ENCODE measurements at regions not wholly inside any gene's neighbourhood (a gene's known extent, or its start where the extent isn't known, plus 50 kb on each side); places are given as distances from the start of the nearest gene placed in this dataset.

DNA sequence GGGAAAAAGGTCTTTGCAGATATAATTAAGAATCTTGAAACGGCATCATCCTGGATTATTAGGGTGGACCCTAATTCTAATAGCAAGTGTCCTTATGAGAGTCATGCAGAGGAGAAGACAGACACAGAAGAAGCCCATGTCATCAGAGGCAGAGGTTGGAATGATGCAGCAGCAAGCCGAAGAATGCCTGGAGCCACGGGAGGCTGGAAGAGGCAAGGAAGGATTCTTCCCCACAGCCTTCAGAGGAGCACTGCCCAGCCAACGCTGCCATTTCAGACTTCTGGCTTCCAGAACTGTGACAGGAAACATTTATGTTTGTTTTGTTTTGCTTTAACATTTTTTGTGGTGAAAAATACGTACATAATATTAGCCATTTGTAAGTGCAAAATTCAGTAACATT lies 72.3 kb downstream of the MCFD2 start:
- Mint-ChIP-seq H3K27me3 (ENCODE audit: low read depth) (peaks cover 7% of the 10 kb centered on the region), H3K36me3 (ENCODE audit: low read depth) (no peaks in the 10 kb centered on the region), H3K9me3 (no peaks in the 10 kb centered on the region), H3K4me3 (no peak overlapping the region), H3K4me1 (peaks cover 35% of the 10 kb centered on the region), H3K27ac (peak overlapping the region in 2 of 3 experiments; percentile 72 to 80)
- TF ChIP-seq, protein P1, sequence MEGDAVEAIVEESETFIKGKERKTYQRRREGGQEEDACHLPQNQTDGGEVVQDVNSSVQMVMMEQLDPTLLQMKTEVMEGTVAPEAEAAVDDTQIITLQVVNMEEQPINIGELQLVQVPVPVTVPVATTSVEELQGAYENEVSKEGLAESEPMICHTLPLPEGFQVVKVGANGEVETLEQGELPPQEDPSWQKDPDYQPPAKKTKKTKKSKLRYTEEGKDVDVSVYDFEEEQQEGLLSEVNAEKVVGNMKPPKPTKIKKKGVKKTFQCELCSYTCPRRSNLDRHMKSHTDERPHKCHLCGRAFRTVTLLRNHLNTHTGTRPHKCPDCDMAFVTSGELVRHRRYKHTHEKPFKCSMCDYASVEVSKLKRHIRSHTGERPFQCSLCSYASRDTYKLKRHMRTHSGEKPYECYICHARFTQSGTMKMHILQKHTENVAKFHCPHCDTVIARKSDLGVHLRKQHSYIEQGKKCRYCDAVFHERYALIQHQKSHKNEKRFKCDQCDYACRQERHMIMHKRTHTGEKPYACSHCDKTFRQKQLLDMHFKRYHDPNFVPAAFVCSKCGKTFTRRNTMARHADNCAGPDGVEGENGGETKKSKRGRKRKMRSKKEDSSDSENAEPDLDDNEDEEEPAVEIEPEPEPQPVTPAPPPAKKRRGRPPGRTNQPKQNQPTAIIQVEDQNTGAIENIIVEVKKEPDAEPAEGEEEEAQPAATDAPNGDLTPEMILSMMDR (IDR thresholded peaks at IDR 0.05; ENCODE audit: unreplicated experiment in 3 of 3) = no peak

DNA sequence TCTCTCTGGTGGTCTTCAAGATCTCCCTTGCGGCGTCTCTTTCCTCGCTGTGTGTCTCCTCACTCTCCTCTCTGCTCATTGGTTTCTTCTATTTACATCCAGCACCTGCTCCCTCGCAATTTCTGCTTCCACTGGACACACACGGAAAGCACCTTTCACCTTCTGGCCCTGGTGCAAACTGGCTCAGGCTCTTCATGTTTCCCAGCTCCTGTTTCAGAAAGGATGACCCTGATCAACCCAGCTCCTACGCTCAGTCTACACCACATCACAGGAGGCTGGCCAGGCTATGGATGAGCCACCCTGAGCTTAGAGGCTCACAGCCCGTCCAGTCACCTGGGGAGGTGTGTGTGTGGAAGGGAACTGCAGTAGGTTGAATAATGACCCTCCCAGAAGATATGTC lies 72.7 kb downstream of the MCFD2 start:
- TF ChIP-seq, protein P1 (IDR thresholded peaks at IDR 0.05; ENCODE audit: unreplicated experiment in 3 of 3) = no peak
- H3K4me3 Mint-ChIP-seq = no peak overlapping the region
- H3K27me3 Mint-ChIP-seq (ENCODE audit: low read depth) = peaks cover 7% of the 10 kb centered on the region
- no peaks in the 10 kb centered on the region for H3K36me3 Mint-ChIP-seq (ENCODE audit: low read depth)
- H3K9me3 Mint-ChIP-seq = no peaks in the 10 kb centered on the region
- peak overlapping the region in 2 of 3 experiments; percentile 72 to 80 for H3K27ac Mint-ChIP-seq
- H3K4me1 Mint-ChIP-seq = peaks cover 31% of the 10 kb centered on the region

DNA sequence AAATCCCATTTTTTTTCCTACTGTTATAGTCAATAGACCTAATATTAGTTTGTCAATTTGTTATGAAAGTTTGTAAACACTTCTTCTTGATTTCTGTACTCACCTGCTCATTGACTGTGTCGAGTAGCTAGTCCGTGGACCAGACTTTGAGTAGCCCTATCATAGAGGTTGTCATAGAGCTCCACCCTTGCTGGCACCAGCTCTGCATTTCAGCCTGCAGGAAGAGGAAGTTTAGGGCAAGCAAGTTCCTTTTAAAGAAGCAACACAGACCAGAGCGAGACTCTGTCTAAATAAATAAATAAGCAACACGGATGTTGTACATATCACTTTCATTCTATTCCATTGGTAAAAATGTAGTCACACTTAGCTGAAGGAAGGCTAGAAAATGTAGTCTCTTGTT lies 74.0 kb downstream of the MCFD2 start:
- no peaks in the 10 kb centered on the region for H3K36me3 Mint-ChIP-seq (ENCODE audit: low read depth)

DNA sequence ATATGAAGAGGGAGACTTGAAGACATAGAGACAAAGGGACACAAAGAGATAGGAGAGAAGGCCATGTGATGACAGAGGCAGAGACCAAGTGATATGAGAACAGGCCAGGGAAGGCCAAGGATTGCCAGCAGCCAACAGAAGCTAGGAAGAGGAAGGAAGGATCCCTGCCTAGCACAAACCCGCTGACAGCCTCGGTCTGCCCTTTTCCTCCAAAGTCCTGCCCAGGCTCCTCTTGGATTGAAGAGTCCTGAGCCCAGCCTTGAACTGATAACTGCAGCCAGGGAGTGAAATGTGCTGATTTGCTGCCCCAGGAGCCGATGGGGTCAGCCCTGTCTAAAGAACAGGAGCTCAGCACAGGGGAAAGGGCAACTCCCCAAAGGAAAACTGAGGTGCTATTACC lies 76.6 kb downstream of the MCFD2 start:
- Mint-ChIP-seq H3K4me3 (no peak overlapping the region), H3K36me3 (ENCODE audit: low read depth) (no peaks in the 10 kb centered on the region), H3K27ac (peak overlapping the region in 2 of 3 experiments; percentile 36 to 39), H3K4me1 (peaks cover 7% of the 10 kb centered on the region), H3K9me3 (no peaks in the 10 kb centered on the region), H3K27me3 (ENCODE audit: low read depth) (peaks cover 7% of the 10 kb centered on the region)
- TF ChIP-seq, protein P1 (IDR thresholded peaks at IDR 0.05; ENCODE audit: unreplicated experiment in 3 of 3) = no peak

More for the DNA sequence above, 74.0 kb downstream of the MCFD2 start:
- Mint-ChIP-seq H3K27ac (peak overlapping the region in 1 of 3 experiments; percentile 66), H3K9me3 (no peaks in the 10 kb centered on the region), H3K27me3 (ENCODE audit: low read depth) (peaks cover 7% of the 10 kb centered on the region), H3K4me3 (no peak overlapping the region), H3K4me1 (peaks cover 18% of the 10 kb centered on the region)
- TF ChIP-seq, protein P1 (IDR thresholded peaks at IDR 0.05; ENCODE audit: unreplicated experiment in 3 of 3) = no peak

DNA sequence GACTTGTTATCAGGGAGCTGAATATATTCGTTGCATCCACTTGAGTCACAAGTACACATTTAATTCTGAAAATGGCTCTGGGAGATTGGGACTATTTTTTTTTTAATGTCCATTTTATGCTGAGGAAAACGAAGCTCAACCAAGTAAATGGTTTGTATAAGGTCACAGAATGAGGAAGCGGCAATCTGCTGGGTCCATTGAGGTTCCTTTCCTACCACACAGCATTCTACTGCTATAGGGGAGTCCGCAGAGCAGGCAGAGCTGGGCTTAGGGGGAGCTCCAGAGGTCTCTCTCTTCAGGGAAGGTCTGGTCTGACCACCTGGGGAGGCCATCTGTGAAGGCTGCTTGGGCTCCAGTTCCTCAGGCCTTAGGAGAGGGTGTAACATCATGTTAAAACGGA lies 77.9 kb downstream of the MCFD2 start:
- no peaks in the 10 kb centered on the region for H3K36me3 Mint-ChIP-seq (ENCODE audit: low read depth)
- H3K9me3 Mint-ChIP-seq = peaks cover 5% of the 10 kb centered on the region
- TF ChIP-seq, protein P1 (IDR thresholded peaks at IDR 0.05; ENCODE audit: unreplicated experiment in 3 of 3) = no peak

DNA sequence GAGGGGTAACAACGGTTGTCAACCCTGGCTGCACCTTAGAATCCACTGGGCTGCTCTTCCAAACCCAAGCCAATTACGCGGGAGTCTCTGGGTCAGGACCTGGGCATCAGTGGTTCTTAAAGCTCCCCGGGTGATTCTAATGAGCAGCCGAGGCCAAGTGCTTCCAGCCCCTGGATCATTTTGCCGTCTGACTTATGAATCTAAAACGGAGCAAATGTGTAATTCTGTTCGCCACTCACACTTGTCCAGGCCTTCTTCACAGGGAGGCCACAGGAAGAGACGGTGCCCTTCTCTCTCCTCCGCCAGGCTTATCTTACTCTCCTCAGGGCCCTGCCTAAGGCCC lies 78.5 kb downstream of the MCFD2 start:
- Mint-ChIP-seq H3K9me3 (peaks cover 5% of the 10 kb centered on the region), H3K27me3 (ENCODE audit: low read depth) (peaks cover 7% of the 10 kb centered on the region), H3K27ac (peak overlapping the region in 2 of 3 experiments; percentile 27 to 39), H3K36me3 (ENCODE audit: low read depth) (no peaks in the 10 kb centered on the region), H3K4me3 (no peak overlapping the region), H3K4me1 (peaks cover 7% of the 10 kb centered on the region)
- TF ChIP-seq, protein P1 (IDR thresholded peaks at IDR 0.05; ENCODE audit: unreplicated experiment in 3 of 3) = no peak

More for the DNA sequence above, 77.9 kb downstream of the MCFD2 start:
- Mint-ChIP-seq H3K4me3 (no peak overlapping the region), H3K27me3 (ENCODE audit: low read depth) (peaks cover 7% of the 10 kb centered on the region), H3K27ac (peak overlapping the region in 2 of 3 experiments; percentile 27 to 39), H3K4me1 (peaks cover 7% of the 10 kb centered on the region)
